AG09309 (cell line): ENCODE measurements at regions not wholly inside any gene's neighbourhood (a gene's known extent, or its start where the extent isn't known, plus 50 kb on each side); places are given as distances from the start of the nearest gene placed in this dataset.

Experiments used
- DNase-seq: peaks from one replicate; pipeline ENCODE4 v3.0.0-alpha.2; 2010; ENCODE audit warnings: low read depth
- H3K4me3 ChIP-seq: 2 replicates; pipeline ENCODE4 v1.5.1; 2011; ENCODE audit warnings: mild to moderate bottlenecking, low read depth, low read length, moderate library complexity; ENCODE audit not compliant: control insufficient read depth
- CTCF ChIP-seq: IDR thresholded peaks from 2 replicates; pipeline ENCODE4 v1.5.1; 2011; ENCODE audit warnings: mild to moderate bottlenecking, low read depth, low read length, inconsistent platforms; ENCODE audit not compliant: insufficient read depth, control insufficient read depth; ENCODE audit errors: missing control alignments

- no peak overlapping the region for H3K4me3 ChIP-seq
- TF ChIP-seq CTCF, result no peak
- DNase-seq, result no peak
Measured at GRCh38 chr2:8316356-8316755, 365.5 kb upstream of the ID2 start.

DNA sequence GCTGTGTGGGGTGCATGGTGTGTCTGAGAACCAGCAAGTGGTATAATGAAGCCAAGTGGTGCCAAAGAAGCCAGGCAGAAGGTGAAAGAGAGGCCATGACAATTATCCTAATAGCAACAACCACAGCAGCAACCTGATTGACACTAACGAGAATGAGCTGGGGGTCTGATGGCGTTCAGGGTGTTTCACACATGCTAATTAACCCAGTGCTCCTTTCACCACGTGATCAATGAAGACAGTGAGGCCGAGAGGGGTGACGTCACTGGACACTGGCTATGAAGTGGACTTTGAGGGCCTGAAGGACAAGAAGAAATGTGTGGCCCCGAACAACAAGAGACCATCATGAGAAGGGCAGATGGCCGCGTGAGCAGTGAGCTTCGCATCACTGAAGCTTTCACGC, 364.4 kb upstream of the ID2 start:
- no peak overlapping the region for H3K4me3 ChIP-seq
- no peak for DNase-seq
- no peak for TF ChIP-seq CTCF

- no peak overlapping the region for H3K4me3 ChIP-seq
- no peak for DNase-seq
- TF ChIP-seq CTCF, result no peak
Measured at GRCh38 chr2:8319219-8319618, 362.6 kb upstream of the ID2 start.

- no peak for TF ChIP-seq CTCF
- DNase-seq, result no peak
- no peak overlapping the region for H3K4me3 ChIP-seq
Measured at GRCh38 chr2:8320311-8321066, 361.4 kb upstream of the ID2 start.

DNA sequence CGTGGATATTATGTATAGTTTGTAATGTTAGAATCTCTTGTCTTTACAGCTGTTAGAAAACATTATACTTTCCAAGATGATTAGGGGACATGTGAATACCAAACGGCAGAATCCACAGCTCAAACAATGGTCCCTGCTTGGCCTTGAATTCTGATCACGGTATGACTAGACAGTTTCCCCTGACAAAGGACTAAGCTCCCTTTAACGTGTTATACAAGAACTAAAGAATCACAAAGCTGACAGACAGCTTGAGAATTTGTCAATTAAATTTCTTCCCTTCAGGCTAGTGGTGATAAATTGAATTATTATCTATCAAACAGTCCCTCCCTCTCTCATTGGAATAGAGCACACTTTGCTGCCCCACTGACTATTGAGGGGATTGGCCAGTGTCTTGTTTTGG, 359.2 kb upstream of the ID2 start:
- no peak overlapping the region for H3K4me3 ChIP-seq
- no peak for DNase-seq
- TF ChIP-seq CTCF, result no peak

DNA sequence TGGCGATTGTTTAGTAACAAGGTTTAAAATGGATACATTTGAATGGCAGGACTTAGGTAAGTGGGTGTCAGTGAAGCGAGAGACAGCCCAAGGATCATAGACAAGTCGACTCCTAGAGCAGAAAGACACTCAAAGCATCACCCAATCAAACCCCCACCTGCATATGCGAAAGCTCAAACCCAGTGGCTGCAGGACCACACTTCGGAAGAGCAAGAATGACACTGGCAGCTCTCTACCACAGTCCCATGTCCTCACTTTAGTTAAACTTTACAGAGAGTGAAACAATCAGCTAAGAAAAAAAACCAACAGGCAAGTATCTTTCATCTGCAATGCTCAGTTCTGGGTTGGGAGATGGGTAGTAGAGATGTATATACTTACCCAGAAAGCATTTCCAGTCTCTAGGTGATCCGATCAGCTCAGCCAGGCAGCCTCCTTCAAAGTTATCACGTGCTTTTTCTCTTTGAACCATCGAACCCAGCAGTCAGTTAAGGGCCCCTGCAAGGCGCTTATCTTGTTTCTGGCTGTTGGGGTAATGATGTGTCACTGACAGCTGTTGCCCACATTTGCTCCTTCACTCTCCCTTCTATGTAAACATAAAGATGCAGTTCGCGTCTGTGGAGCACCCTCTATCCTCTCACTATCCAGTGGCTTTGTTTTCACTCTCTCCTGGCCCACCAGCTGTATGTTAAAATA, 357.5 kb upstream of the ID2 start:
- TF ChIP-seq CTCF, result no peak
- H3K4me3 ChIP-seq, result no peak overlapping the region
- DNase-seq, result no peak
